H9 (cell line): ENCODE measurements at regions not wholly inside any gene's neighbourhood (a gene's known extent, or its start where the extent isn't known, plus 50 kb on each side); places are given as distances from the start of the nearest gene placed in this dataset.

Experiments used
- DNase-seq: peaks from one replicate; pipeline ENCODE4 v3.0.0-alpha.2; 2017
- H2AFZ ChIP-seq: one replicate; pipeline ENCODE4 v1.6.1; 2013; ENCODE audit warnings: mild to moderate bottlenecking, low read length, control low read depth, moderate library complexity
- H2AK5ac ChIP-seq: 2 replicates; pipeline ENCODE4 v1.6.1; 2013; ENCODE audit warnings: low read length, control low read depth, mixed read lengths; ENCODE audit not compliant: insufficient read length
- H2BK120ac ChIP-seq: one replicate; pipeline ENCODE4 v1.6.1; 2013; ENCODE audit warnings: low read depth, mild to moderate bottlenecking, low read length, control low read depth, inconsistent platforms; ENCODE audit not compliant: poor library complexity, severe bottlenecking
- H2BK12ac ChIP-seq: 2 replicates; pipeline ENCODE4 v1.6.1; 2013; ENCODE audit warnings: low read length, control low read depth, mixed read lengths, low read depth; ENCODE audit not compliant: insufficient read length
- H2BK15ac ChIP-seq: 2 replicates; pipeline ENCODE4 v1.6.1; 2013; ENCODE audit warnings: low read depth, low read length, control low read depth
- H2BK20ac ChIP-seq: one replicate; pipeline ENCODE4 v1.6.1; 2013; ENCODE audit warnings: low read depth, mild to moderate bottlenecking, low read length, control low read depth, inconsistent platforms; ENCODE audit not compliant: poor library complexity, severe bottlenecking
- H2BK5ac ChIP-seq: 2 replicates; pipeline ENCODE4 v1.6.1; 2013; ENCODE audit warnings: low read length, control low read depth, mixed read lengths; ENCODE audit not compliant: insufficient read length
- H3K14ac ChIP-seq: 2 replicates; pipeline ENCODE4 v1.6.1; 2013; ENCODE audit warnings: low read length, control low read depth; ENCODE audit not compliant: insufficient read depth
- H3K18ac ChIP-seq: 2 replicates; pipeline ENCODE4 v1.6.1; 2013; ENCODE audit warnings: low read depth, mild to moderate bottlenecking, mixed read lengths, low read length, control low read depth; ENCODE audit not compliant: insufficient read length
- H3K23ac ChIP-seq: 2 replicates; pipeline ENCODE4 v1.6.1; 2013; ENCODE audit warnings: low read length, control low read depth, mixed read lengths, low read depth; ENCODE audit not compliant: insufficient read length
- H3K23me2 ChIP-seq: 2 replicates; pipeline ENCODE4 v1.6.1; 2013; ENCODE audit warnings: low read depth, mild to moderate bottlenecking, mixed read lengths, low read length, control low read depth; ENCODE audit not compliant: insufficient read length, poor library complexity, severe bottlenecking
- H3K27ac ChIP-seq: 2 replicates; pipeline ENCODE4 v1.5.1; 2013; ENCODE audit warnings: low read length, control low read depth, mixed read lengths, low read depth; ENCODE audit not compliant: insufficient read length
- H3K27me3 ChIP-seq: 2 replicates; pipeline ENCODE4 v1.6.1; 2013; ENCODE audit warnings: low read length, control low read depth, inconsistent platforms; ENCODE audit not compliant: insufficient read depth
- H3K4ac ChIP-seq: 2 replicates; pipeline ENCODE4 v1.6.1; 2013; ENCODE audit warnings: low read depth, mild to moderate bottlenecking, control low read depth, inconsistent platforms, low read length, moderate library complexity
- H3K4me1 ChIP-seq: 2 replicates; pipeline ENCODE4 v1.6.1; 2013; ENCODE audit warnings: low read length, control low read depth, inconsistent platforms; ENCODE audit not compliant: insufficient read depth
- H3K4me2 ChIP-seq: 2 replicates; pipeline ENCODE4 v1.6.1; 2013; ENCODE audit warnings: low read length, control low read depth, mixed read lengths; ENCODE audit not compliant: insufficient read length, insufficient read depth
- H3K56ac ChIP-seq: 2 replicates; pipeline ENCODE4 v1.6.1; 2013; ENCODE audit warnings: low read depth, mild to moderate bottlenecking, mixed read lengths, low read length, control low read depth; ENCODE audit not compliant: insufficient read length
- H3K79me1 ChIP-seq: 2 replicates; pipeline ENCODE4 v1.6.1; 2013; ENCODE audit warnings: low read depth, mild to moderate bottlenecking, moderate library complexity, low read length, control low read depth, inconsistent platforms; ENCODE audit not compliant: insufficient read depth, poor library complexity, severe bottlenecking
- H3K79me2 ChIP-seq: 2 replicates; pipeline ENCODE4 v1.6.1; 2013; ENCODE audit warnings: low read length, control low read depth, inconsistent platforms; ENCODE audit not compliant: insufficient read depth
- H3K9ac ChIP-seq: 2 replicates; pipeline ENCODE4 v1.6.1; 2013; ENCODE audit warnings: low read length, control low read depth, mixed read lengths; ENCODE audit not compliant: insufficient read length; ENCODE audit errors: extremely low read depth
- H3K9me3 ChIP-seq: one replicate; pipeline ENCODE4 v1.6.1; 2013; ENCODE audit warnings: low read depth, low read length, inconsistent platforms; ENCODE audit not compliant: control insufficient read depth
- H3T11ph ChIP-seq: one replicate; pipeline ENCODE4 v1.6.1; 2013; ENCODE audit warnings: mild to moderate bottlenecking, low read length, control low read depth, inconsistent platforms
- H4K20me1 ChIP-seq: one replicate; pipeline ENCODE4 v1.6.1; 2013; ENCODE audit not compliant: control insufficient read depth, insufficient read length, insufficient read depth
- H4K5ac ChIP-seq: 2 replicates; pipeline ENCODE4 v1.6.1; 2013; ENCODE audit warnings: low read depth, mild to moderate bottlenecking, mixed read lengths, low read length, control low read depth; ENCODE audit not compliant: insufficient read length
- H4K8ac ChIP-seq: replicated peaks from 2 replicates; pipeline ENCODE4 v1.6.1; 2013; ENCODE audit warnings: low read length, control low read depth, mixed read lengths, low read depth; ENCODE audit not compliant: insufficient read length
- H4K91ac ChIP-seq: 2 replicates; pipeline ENCODE4 v1.6.1; 2013; ENCODE audit warnings: low read depth, mild to moderate bottlenecking, moderate library complexity, mixed read lengths, low read length, control low read depth; ENCODE audit not compliant: insufficient read length
- H3K27ac Mint-ChIP-seq, 3 experiments: 2 replicates in 2 of 3; 3 replicates in 1 of 3; pipeline ENCODE4 v1.8.0; 2020 to 2021; ENCODE audit warnings: mixed read lengths in 3 of 3, mild to moderate bottlenecking in 1 of 3, moderate library complexity in 1 of 3
- H3K27me3 Mint-ChIP-seq: 2 replicates; pipeline ENCODE4 v1.8.0; 2021; ENCODE audit warnings: low read depth, mild to moderate bottlenecking, moderate library complexity, mixed read lengths
- H3K36me3 Mint-ChIP-seq, 3 experiments: 2 replicates in 2 of 3; 3 replicates in 1 of 3; pipeline ENCODE4 v1.8.0; 2020 to 2021; ENCODE audit warnings: low read depth in 3 of 3, mixed read lengths in 3 of 3; ENCODE audit not compliant: insufficient read depth in 1 of 3
- H3K4me1 Mint-ChIP-seq, 2 experiments: 2 replicates each; pipeline ENCODE4 v1.8.0; 2020; ENCODE audit warnings: mixed read lengths in 2 of 2
- H3K4me3 Mint-ChIP-seq, 2 experiments: 2 replicates in 1 of 2; 3 replicates in 1 of 2; pipeline ENCODE4 v1.8.0; 2020 to 2021; ENCODE audit warnings: mild to moderate bottlenecking in 2 of 2, mixed read lengths in 2 of 2, moderate library complexity in 1 of 2
- H3K9me3 Mint-ChIP-seq, 2 experiments: 2 replicates in 1 of 2; 3 replicates in 1 of 2; pipeline ENCODE4 v1.8.0; 2020; ENCODE audit warnings: mild to moderate bottlenecking in 2 of 2, mixed read lengths in 2 of 2, moderate library complexity in 1 of 2
- WGBS: extraction: QIAGEN DNeasy Blood & Tissue Kit; methylation state at CpG from one replicate; pipeline ENCODE4 v1.1.7; 2013; ENCODE audit warnings: missing lambda C conversion rate, low lambda C conversion rate, mixed read lengths; ENCODE audit not compliant: insufficient read length; ENCODE audit errors: extremely low coverage; 5-methylcytosine and 5-hydroxymethylcytosine counted together
- TF ChIP-seq, protein P1 (sequence below): fragments of 200-600 bp; sonication (generic); conservative IDR thresholded peaks from 3 replicates; pipeline ENCODE4 v1.8.0; 2021; ENCODE audit warnings: antibody characterized with exemption, mild to moderate bottlenecking

DNA sequence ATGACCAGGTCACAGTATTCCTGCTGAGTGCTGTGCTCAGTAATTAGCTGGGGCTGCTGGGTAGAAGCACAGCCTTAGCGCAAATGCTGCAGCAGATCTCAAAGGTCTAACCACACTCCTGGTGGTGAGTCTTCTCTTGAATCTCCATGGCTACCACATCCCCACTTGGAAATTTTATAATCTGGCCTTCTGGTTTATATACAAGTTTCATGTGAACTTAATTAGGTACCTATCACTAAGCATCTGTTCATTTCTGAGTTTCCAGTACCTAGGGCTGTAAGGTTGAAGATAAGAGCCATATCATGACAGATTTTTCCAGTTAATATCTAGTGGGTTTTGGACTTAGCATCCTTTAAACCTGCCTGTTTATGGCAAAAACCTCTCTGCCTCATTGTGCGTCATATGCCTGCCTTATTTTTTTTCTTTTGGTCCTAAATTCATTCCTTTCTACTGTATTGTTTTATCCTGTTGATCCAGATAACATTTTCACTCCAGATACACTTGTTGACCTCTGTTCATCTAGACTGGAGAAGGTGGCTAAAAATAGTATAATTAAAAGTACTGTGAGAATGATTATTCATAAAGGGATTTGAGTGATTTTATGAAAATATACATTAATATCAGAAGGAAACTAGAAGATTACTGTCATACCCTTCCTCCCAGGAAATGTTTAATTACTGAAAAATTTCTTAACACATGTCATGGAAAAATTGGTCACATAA lies 168.4 kb upstream of the THUMPD2 start:
- no peak overlapping the region for H2BK120ac ChIP-seq
- H3K23me2 ChIP-seq, result no peaks in the 10 kb centered on the region
- H4K20me1 ChIP-seq, result no peaks in the 10 kb centered on the region
- H3K56ac ChIP-seq, result no peak overlapping the region
- no peaks in the 10 kb centered on the region for H3K36me3 Mint-ChIP-seq
- no peak for DNase-seq
- H3K27ac ChIP-seq, result no peak overlapping the region
- H3K4me1 ChIP-seq, result no peaks in the 10 kb centered on the region
- H3K4ac ChIP-seq, result no peak overlapping the region
- H3T11ph ChIP-seq, result no peak overlapping the region
- no peak overlapping the region for H3K14ac ChIP-seq
- H3K4me3 Mint-ChIP-seq, result no peak overlapping the region
- no peak overlapping the region for H2BK20ac ChIP-seq
- H2BK15ac ChIP-seq, result no peak overlapping the region
- TF ChIP-seq, protein P1, sequence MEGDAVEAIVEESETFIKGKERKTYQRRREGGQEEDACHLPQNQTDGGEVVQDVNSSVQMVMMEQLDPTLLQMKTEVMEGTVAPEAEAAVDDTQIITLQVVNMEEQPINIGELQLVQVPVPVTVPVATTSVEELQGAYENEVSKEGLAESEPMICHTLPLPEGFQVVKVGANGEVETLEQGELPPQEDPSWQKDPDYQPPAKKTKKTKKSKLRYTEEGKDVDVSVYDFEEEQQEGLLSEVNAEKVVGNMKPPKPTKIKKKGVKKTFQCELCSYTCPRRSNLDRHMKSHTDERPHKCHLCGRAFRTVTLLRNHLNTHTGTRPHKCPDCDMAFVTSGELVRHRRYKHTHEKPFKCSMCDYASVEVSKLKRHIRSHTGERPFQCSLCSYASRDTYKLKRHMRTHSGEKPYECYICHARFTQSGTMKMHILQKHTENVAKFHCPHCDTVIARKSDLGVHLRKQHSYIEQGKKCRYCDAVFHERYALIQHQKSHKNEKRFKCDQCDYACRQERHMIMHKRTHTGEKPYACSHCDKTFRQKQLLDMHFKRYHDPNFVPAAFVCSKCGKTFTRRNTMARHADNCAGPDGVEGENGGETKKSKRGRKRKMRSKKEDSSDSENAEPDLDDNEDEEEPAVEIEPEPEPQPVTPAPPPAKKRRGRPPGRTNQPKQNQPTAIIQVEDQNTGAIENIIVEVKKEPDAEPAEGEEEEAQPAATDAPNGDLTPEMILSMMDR, result no peak
- no CpG with 5 or more reads among the region's 2 CpGs for WGBS
- H3K27ac Mint-ChIP-seq, result no peak overlapping the region
- peaks cover 9% of the 10 kb centered on the region in 2 experiments for H3K4me1 Mint-ChIP-seq
- H3K18ac ChIP-seq, result no peak overlapping the region
- H3K79me2 ChIP-seq, result no peaks in the 10 kb centered on the region
- H2AK5ac ChIP-seq, result no peak overlapping the region
- no peak overlapping the region for H3K4me2 ChIP-seq
- H4K91ac ChIP-seq, result no peak overlapping the region
- no peak overlapping the region for H2BK5ac ChIP-seq
- H2AFZ ChIP-seq, result no peak overlapping the region
- H2BK12ac ChIP-seq, result no peak overlapping the region
- H4K5ac ChIP-seq, result no peak overlapping the region
- no peak overlapping the region for H3K9ac ChIP-seq
- H3K27me3 Mint-ChIP-seq, result no peaks in the 10 kb centered on the region
- H4K8ac ChIP-seq, result no peak overlapping the region
- no peak overlapping the region for H3K23ac ChIP-seq
- peaks cover 0 to 4% of the 10 kb centered on the region in 2 experiments; a peak in 1 of 5 replicates for H3K9me3 Mint-ChIP-seq
- H3K27me3 ChIP-seq, result no peaks in the 10 kb centered on the region
- H3K79me1 ChIP-seq, result no peaks in the 10 kb centered on the region
- no peaks in the 10 kb centered on the region for H3K9me3 ChIP-seq
